ENCODE measurements at regions not wholly inside any gene's neighbourhood (a gene's known extent, or its start where the extent isn't known, plus 50 kb on each side); places are given as distances from the start of the nearest gene placed in this dataset.
A peak's percentile ranks its signal among the peaks of the same experiment; 100 is the strongest.

DNA sequence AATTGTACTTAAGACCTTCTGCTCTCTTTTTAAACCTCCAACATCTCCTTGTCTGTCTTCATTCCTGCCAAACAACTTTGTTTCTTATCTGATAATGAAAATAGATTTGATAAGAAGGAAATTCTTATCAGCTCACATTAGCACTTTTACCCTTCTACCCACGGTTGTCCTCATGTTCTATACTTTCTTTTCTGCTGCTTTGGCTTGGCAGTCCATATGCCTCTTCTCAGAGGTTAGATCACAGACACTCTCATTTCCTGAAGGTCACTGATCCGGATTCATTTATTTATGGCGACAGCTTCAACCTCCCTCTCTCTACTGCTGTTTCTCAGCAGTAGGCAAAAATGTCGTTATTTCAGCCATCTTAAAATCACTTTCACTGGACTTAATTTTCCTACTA lies 2015.8 kb downstream of the NCAM2 start:
- Histone ChIP-seq H3K27me3 (ENCODE audit: low read length) (no peaks in the 10 kb centered on the region), H2AFZ (ENCODE audit: low read depth, low read length, severe bottlenecking) (no peak overlapping the region), H3K9me3 (ENCODE audit: insufficient read depth, low read length) (no peaks in the 10 kb centered on the region), H3K27ac (ENCODE audit: low read depth, low read length) (no peak overlapping the region), H3F3A (ENCODE audit: insufficient read depth) (no peaks in the 10 kb centered on the region), H3K9ac (ENCODE audit: low read length) (no peak overlapping the region), H3K9me2 (replicated peaks; ENCODE audit: insufficient read depth, low read length) (no peaks in the 10 kb centered on the region), H4K20me1 (ENCODE audit: low read depth, low read length) (no peaks in the 10 kb centered on the region), H3K4me2 (ENCODE audit: low read depth, low read length, poor library complexity, severe bottlenecking) (no peak overlapping the region), H3K79me2 (ENCODE audit: insufficient read depth, low read length) (no peaks in the 10 kb centered on the region), H3K36me3 (ENCODE audit: low read length) (no peaks in the 10 kb centered on the region), H3K4me3 (ENCODE audit: insufficient read depth, low read length, poor library complexity, severe bottlenecking) (no peak overlapping the region)
- TF ChIP-seq EZH2phosphoT487 (conservative IDR thresholded peaks at IDR 0.05; ENCODE audit: low read length), result no peak
- TF ChIP-seq, protein P1, sequence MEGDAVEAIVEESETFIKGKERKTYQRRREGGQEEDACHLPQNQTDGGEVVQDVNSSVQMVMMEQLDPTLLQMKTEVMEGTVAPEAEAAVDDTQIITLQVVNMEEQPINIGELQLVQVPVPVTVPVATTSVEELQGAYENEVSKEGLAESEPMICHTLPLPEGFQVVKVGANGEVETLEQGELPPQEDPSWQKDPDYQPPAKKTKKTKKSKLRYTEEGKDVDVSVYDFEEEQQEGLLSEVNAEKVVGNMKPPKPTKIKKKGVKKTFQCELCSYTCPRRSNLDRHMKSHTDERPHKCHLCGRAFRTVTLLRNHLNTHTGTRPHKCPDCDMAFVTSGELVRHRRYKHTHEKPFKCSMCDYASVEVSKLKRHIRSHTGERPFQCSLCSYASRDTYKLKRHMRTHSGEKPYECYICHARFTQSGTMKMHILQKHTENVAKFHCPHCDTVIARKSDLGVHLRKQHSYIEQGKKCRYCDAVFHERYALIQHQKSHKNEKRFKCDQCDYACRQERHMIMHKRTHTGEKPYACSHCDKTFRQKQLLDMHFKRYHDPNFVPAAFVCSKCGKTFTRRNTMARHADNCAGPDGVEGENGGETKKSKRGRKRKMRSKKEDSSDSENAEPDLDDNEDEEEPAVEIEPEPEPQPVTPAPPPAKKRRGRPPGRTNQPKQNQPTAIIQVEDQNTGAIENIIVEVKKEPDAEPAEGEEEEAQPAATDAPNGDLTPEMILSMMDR (IDR thresholded peaks at IDR 0.05; ENCODE audit: insufficient read depth, low read length, poor library complexity, severe bottlenecking), result no peak

DNA sequence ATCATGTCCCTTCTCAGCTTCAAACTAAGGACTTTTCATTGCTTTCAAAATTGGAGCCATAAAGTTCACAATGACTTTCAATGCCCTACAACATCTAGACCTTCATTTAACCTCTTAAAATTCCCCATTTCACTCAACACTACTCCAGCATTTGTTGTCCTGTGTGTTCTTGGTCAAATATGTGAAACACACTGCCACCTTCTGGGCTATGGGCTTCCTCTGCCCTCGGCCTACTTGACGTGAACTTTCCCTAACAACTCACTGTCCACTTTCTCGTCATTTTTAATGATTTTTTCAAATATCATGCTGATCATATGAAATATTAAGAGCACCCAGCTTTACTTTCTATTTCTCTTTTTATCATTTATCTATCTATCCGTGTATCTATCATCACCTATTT lies 2018.4 kb downstream of the NCAM2 start:
- H3K36me3 ChIP-seq (ENCODE audit: low read length), result no peaks in the 10 kb centered on the region
- H3F3A ChIP-seq (ENCODE audit: insufficient read depth), result no peaks in the 10 kb centered on the region
- no peak overlapping the region for H3K4me2 ChIP-seq (ENCODE audit: low read depth, low read length, poor library complexity, severe bottlenecking)
- H2AFZ ChIP-seq (ENCODE audit: low read depth, low read length, severe bottlenecking), result peak overlapping the region; percentile 35
- H3K9ac ChIP-seq (ENCODE audit: low read length), result no peak overlapping the region
- H3K9me3 ChIP-seq (ENCODE audit: insufficient read depth, low read length), result no peaks in the 10 kb centered on the region
- no peak overlapping the region for H3K4me3 ChIP-seq (ENCODE audit: insufficient read depth, low read length, poor library complexity, severe bottlenecking)
- no peaks in the 10 kb centered on the region for H3K27me3 ChIP-seq (ENCODE audit: low read length)
- TF ChIP-seq, protein P1 (IDR thresholded peaks at IDR 0.05; ENCODE audit: insufficient read depth, low read length, poor library complexity, severe bottlenecking), result peak; percentile 40
- TF ChIP-seq EZH2phosphoT487 (conservative IDR thresholded peaks at IDR 0.05; ENCODE audit: low read length), result no peak
- no peak overlapping the region for H3K27ac ChIP-seq (ENCODE audit: low read depth, low read length)
- H4K20me1 ChIP-seq (ENCODE audit: low read depth, low read length), result no peaks in the 10 kb centered on the region
- no peaks in the 10 kb centered on the region for H3K9me2 ChIP-seq (replicated peaks; ENCODE audit: insufficient read depth, low read length)
- no peaks in the 10 kb centered on the region for H3K79me2 ChIP-seq (ENCODE audit: insufficient read depth, low read length)

DNA sequence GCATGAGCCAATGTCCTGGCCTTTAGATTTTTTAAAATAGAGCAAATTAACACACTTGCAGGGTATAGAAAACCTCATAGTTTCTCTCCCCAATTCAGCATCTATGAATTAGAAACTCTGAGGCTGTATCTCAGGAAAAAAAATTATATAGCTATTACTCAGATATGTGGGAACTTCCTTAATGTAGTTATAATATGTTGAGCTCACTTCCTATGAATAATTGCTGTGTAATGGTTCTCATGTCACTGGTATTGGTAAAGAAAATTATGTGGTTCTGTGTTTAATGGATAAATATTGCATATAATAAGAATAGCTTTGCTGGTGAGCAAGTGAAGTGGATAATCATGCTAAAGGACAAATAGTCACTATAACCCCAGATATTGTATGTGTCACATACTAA lies 2019.8 kb downstream of the NCAM2 start:
- Histone ChIP-seq H3K27ac (ENCODE audit: low read depth, low read length) (no peak overlapping the region), H3K4me3 (ENCODE audit: insufficient read depth, low read length, poor library complexity, severe bottlenecking) (no peak overlapping the region), H2AFZ (ENCODE audit: low read depth, low read length, severe bottlenecking) (peak overlapping the region; percentile 42), H4K20me1 (ENCODE audit: low read depth, low read length) (no peaks in the 10 kb centered on the region), H3K27me3 (ENCODE audit: low read length) (no peaks in the 10 kb centered on the region), H3K9me3 (ENCODE audit: insufficient read depth, low read length) (no peaks in the 10 kb centered on the region), H3K36me3 (ENCODE audit: low read length) (no peaks in the 10 kb centered on the region), H3F3A (ENCODE audit: insufficient read depth) (no peaks in the 10 kb centered on the region), H3K79me2 (ENCODE audit: insufficient read depth, low read length) (no peaks in the 10 kb centered on the region), H3K4me2 (ENCODE audit: low read depth, low read length, poor library complexity, severe bottlenecking) (no peak overlapping the region), H3K9me2 (replicated peaks; ENCODE audit: insufficient read depth, low read length) (no peaks in the 10 kb centered on the region), H3K9ac (ENCODE audit: low read length) (no peak overlapping the region)
- TF ChIP-seq, protein P1 (IDR thresholded peaks at IDR 0.05; ENCODE audit: insufficient read depth, low read length, poor library complexity, severe bottlenecking), result no peak
- TF ChIP-seq EZH2phosphoT487 (conservative IDR thresholded peaks at IDR 0.05; ENCODE audit: low read length), result no peak
